Cardiac muscle cell (in vitro differentiated cells and primary cell): ENCODE measurements at regions not wholly inside any gene's neighbourhood (a gene's known extent, or its start where the extent isn't known, plus 50 kb on each side); places are given as distances from the start of the nearest gene placed in this dataset.

Experiments
- DNase-seq, 2 donors: peaks; one replicate each; pipeline versions ENCODE4 v3.0.0 to v3.0.0-alpha.2; 2010 to 2017; ENCODE audit warnings: low read depth in 1 of 2, low spot score in 1 of 2
- H3K27ac ChIP-seq: fragments of 200-600 bp; sonication (generic); 2 replicates; pipeline ENCODE4 v1.5.1; 2016
- H3K27me3 ChIP-seq: fragments of 200-600 bp; sonication (generic); 2 replicates; pipeline ENCODE4 v1.6.0; 2016; ENCODE audit warnings: control low read depth
- H3K36me3 ChIP-seq: fragments of 200-600 bp; sonication (generic); 2 replicates; pipeline ENCODE4 v1.5.1; 2016; ENCODE audit warnings: control low read depth
- H3K4me1 ChIP-seq: fragments of 200-600 bp; sonication (generic); 2 replicates; pipeline ENCODE4 v1.8.1; 2017; ENCODE audit warnings: low read depth, mild to moderate bottlenecking, mixed run types
- H3K4me3 ChIP-seq: fragments of 200-600 bp; sonication (generic); 2 replicates; pipeline ENCODE4 v1.5.1; 2016; ENCODE audit warnings: mild to moderate bottlenecking
- H3K9me3 ChIP-seq: fragments of 200-600 bp; sonication (generic); 2 replicates; pipeline ENCODE4 v1.5.1; 2017; ENCODE audit warnings: low read depth, mild to moderate bottlenecking, control low read depth
- TF ChIP-seq, protein P1 (sequence below): IDR thresholded peaks from 2 replicates; pipeline ENCODE4 v1.5.1; 2012; ENCODE audit warnings: low read depth, mild to moderate bottlenecking, low read length

- TF ChIP-seq, protein P1, sequence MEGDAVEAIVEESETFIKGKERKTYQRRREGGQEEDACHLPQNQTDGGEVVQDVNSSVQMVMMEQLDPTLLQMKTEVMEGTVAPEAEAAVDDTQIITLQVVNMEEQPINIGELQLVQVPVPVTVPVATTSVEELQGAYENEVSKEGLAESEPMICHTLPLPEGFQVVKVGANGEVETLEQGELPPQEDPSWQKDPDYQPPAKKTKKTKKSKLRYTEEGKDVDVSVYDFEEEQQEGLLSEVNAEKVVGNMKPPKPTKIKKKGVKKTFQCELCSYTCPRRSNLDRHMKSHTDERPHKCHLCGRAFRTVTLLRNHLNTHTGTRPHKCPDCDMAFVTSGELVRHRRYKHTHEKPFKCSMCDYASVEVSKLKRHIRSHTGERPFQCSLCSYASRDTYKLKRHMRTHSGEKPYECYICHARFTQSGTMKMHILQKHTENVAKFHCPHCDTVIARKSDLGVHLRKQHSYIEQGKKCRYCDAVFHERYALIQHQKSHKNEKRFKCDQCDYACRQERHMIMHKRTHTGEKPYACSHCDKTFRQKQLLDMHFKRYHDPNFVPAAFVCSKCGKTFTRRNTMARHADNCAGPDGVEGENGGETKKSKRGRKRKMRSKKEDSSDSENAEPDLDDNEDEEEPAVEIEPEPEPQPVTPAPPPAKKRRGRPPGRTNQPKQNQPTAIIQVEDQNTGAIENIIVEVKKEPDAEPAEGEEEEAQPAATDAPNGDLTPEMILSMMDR: no peak
- DNase-seq: no peak
- Histone ChIP-seq H3K4me1 (no peaks in the 10 kb centered on the region), H3K27ac (no peak overlapping the region), H3K27me3 (no peaks in the 10 kb centered on the region), H3K36me3 (no peaks in the 10 kb centered on the region), H3K9me3 (no peaks in the 10 kb centered on the region), H3K4me3 (no peak overlapping the region)
These were observed 1418.3 kb downstream of the NCAM2 start for GRCh38 chr21:22416555-22416954.

GRCh38 chr21:22421416-22422180, 1423.4 kb downstream of the NCAM2 start:
- Histone ChIP-seq H3K9me3 (no peaks in the 10 kb centered on the region), H3K27me3 (no peaks in the 10 kb centered on the region), H3K4me3 (no peak overlapping the region), H3K27ac (no peak overlapping the region), H3K36me3 (no peaks in the 10 kb centered on the region), H3K4me1 (no peaks in the 10 kb centered on the region)
- DNase-seq: no peak
- TF ChIP-seq, protein P1: no peak

- DNase-seq: no peak
- H3K4me1 ChIP-seq: no peaks in the 10 kb centered on the region
- H3K27me3 ChIP-seq: no peaks in the 10 kb centered on the region
- TF ChIP-seq, protein P1: no peak
- H3K4me3 ChIP-seq: no peak overlapping the region
- no peaks in the 10 kb centered on the region for H3K36me3 ChIP-seq
- no peaks in the 10 kb centered on the region for H3K9me3 ChIP-seq
- H3K27ac ChIP-seq: no peak overlapping the region
These were observed 1440.3 kb downstream of the NCAM2 start for GRCh38 chr21:22438428-22439086.

DNA sequence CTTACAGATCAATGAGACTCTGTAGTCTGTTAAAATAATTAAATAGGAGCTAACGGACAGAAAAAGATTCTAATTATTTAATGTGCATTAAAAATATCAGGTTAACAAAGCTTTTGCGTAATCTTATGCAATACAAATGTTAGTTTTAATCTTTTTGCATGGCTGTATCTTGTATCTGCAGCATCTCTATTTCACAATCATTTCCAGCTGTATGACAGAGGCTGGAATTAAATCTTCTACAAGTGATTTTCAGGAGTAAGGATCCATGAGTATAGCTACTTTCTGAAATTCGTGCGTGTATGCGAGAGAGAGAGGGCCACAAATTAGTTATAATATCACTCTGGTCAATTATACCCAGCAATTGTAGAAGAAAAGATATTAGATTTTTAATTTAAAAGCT, 1446.8 kb downstream of the NCAM2 start:
- TF ChIP-seq, protein P1: no peak
- no peaks in the 10 kb centered on the region for H3K36me3 ChIP-seq
- H3K4me1 ChIP-seq: no peaks in the 10 kb centered on the region
- H3K4me3 ChIP-seq: no peak overlapping the region
- H3K27me3 ChIP-seq: no peaks in the 10 kb centered on the region
- no peaks in the 10 kb centered on the region for H3K9me3 ChIP-seq
- DNase-seq: no peak
- H3K27ac ChIP-seq: no peak overlapping the region

GRCh38 chr21:22450507-22450906, 1452.3 kb downstream of the NCAM2 start:
- no peak overlapping the region for H3K4me3 ChIP-seq
- no peak overlapping the region for H3K27ac ChIP-seq
- no peaks in the 10 kb centered on the region for H3K36me3 ChIP-seq
- no peaks in the 10 kb centered on the region for H3K4me1 ChIP-seq
- no peak for DNase-seq
- TF ChIP-seq, protein P1: no peak
- H3K9me3 ChIP-seq: no peaks in the 10 kb centered on the region
- no peaks in the 10 kb centered on the region for H3K27me3 ChIP-seq
